AG10803 (cell line): ENCODE measurements at regions not wholly inside any gene's neighbourhood (a gene's known extent, or its start where the extent isn't known, plus 50 kb on each side); places are given as distances from the start of the nearest gene placed in this dataset.

Experiments used
- DNase-seq: peaks from one replicate; pipeline ENCODE4 v3.0.0; 2010; ENCODE audit warnings: low read depth
- H3K4me3 ChIP-seq: 2 replicates; pipeline ENCODE4 v1.5.1; 2011; ENCODE audit warnings: mild to moderate bottlenecking, low read length, control low read depth
- CTCF ChIP-seq: conservative IDR thresholded peaks from 2 replicates; pipeline ENCODE4 v1.5.1; 2011; ENCODE audit warnings: mild to moderate bottlenecking, low read length, control low read depth, inconsistent platforms

- no peak overlapping the region for H3K4me3 ChIP-seq
- DNase-seq = no peak
- TF ChIP-seq CTCF = no peak
Observed at GRCh38 chr11:20251496-20251895, 91.2 kb upstream of the DBX1 start.

- TF ChIP-seq CTCF = no peak
- no peak for DNase-seq
- no peak overlapping the region for H3K4me3 ChIP-seq
Observed at GRCh38 chr11:20250644-20251247, 90.5 kb upstream of the DBX1 start.

- no peak for DNase-seq
- TF ChIP-seq CTCF = no peak
- H3K4me3 ChIP-seq = no peak overlapping the region
Observed at GRCh38 chr11:20249796-20250195, 89.5 kb upstream of the DBX1 start.

GRCh38 chr11:20249378-20249777 is 89.1 kb upstream of the DBX1 start:
- TF ChIP-seq CTCF = no peak
- H3K4me3 ChIP-seq = no peak overlapping the region
- no peak for DNase-seq

- H3K4me3 ChIP-seq = no peak overlapping the region
- TF ChIP-seq CTCF = no peak
- no peak for DNase-seq
Observed at GRCh38 chr11:20248871-20249270, 88.6 kb upstream of the DBX1 start.

GRCh38 chr11:20248121-20248772 is 88.0 kb upstream of the DBX1 start:
- no peak for TF ChIP-seq CTCF
- no peak overlapping the region for H3K4me3 ChIP-seq
- DNase-seq = no peak

- no peak overlapping the region for H3K4me3 ChIP-seq
- DNase-seq = no peak
- TF ChIP-seq CTCF = no peak
Observed at GRCh38 chr11:20247591-20248007, 87.3 kb upstream of the DBX1 start.
